ENCODE measurements at regions not wholly inside any gene's neighbourhood (a gene's known extent, or its start where the extent isn't known, plus 50 kb on each side); places are given as distances from the start of the nearest gene placed in this dataset.

GRCh38 chr5:6291961-6292360, 86.4 kb downstream of the MED10 start:
- no peak for TF ChIP-seq CTCF (IDR thresholded peaks at IDR 0.05; ENCODE audit: insufficient read depth, low read depth, low read length)
- TF ChIP-seq EZH2 (IDR thresholded peaks at IDR 0.05; ENCODE audit: insufficient read depth, low read length) = no peak
